ENCODE measurements at regions not wholly inside any gene's neighbourhood (a gene's known extent, or its start where the extent isn't known, plus 50 kb on each side); places are given as distances from the start of the nearest gene placed in this dataset.

- no peak overlapping the region for H3K4me3 ChIP-seq (ENCODE audit: low read depth, low read length)
- no peak for DNase-seq (ENCODE audit: low read depth, low spot score)
- in situ Hi-C loops (cut with HindIII; ENCODE audit: low sequenced_read_pairs), result no loop called here
- TF ChIP-seq, protein P1, sequence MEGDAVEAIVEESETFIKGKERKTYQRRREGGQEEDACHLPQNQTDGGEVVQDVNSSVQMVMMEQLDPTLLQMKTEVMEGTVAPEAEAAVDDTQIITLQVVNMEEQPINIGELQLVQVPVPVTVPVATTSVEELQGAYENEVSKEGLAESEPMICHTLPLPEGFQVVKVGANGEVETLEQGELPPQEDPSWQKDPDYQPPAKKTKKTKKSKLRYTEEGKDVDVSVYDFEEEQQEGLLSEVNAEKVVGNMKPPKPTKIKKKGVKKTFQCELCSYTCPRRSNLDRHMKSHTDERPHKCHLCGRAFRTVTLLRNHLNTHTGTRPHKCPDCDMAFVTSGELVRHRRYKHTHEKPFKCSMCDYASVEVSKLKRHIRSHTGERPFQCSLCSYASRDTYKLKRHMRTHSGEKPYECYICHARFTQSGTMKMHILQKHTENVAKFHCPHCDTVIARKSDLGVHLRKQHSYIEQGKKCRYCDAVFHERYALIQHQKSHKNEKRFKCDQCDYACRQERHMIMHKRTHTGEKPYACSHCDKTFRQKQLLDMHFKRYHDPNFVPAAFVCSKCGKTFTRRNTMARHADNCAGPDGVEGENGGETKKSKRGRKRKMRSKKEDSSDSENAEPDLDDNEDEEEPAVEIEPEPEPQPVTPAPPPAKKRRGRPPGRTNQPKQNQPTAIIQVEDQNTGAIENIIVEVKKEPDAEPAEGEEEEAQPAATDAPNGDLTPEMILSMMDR (IDR thresholded peaks at IDR 0.05; ENCODE audit: low read depth, low read length), result no peak
Observed at GRCh38 chr15:85886309-85886811, 91.6 kb upstream of the KLHL25 start.

DNA sequence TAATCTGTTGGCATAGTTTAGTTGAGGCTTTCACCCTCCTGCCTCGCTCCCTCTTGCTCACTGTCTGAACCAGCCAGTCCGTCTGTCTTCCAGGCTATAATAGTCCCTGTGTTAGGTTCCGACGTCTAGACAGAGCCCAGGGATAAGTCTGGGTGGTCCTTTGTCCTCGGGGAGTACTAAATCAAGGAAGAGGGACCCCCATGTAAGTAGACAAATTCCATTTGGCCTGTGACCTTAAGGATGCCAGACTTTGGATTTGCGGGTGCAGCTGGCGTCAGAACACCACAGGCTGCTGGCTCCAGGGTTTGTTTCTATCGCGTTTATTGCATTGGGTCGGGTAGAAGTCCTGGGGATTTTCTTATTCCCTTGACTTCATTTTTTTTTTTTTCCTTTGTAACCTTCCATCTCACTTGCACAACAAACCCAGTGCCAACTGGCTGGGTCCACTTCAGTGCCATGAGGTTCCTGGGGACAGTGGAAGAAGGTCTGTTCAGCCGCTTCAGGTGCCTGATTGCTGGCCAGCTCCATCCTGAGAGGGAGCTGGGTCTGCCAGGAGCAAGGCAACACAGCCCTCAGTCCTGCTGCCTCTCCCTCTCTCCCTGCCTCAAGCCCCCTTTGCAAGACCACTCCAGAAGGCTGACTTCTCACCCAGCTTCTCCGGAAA is 95.4 kb upstream of the KLHL25 start:
- no peak overlapping the region for H3K4me3 ChIP-seq (ENCODE audit: low read depth, low read length)
- no peak for DNase-seq (ENCODE audit: low read depth, low spot score)
- TF ChIP-seq, protein P1 (IDR thresholded peaks at IDR 0.05; ENCODE audit: low read depth, low read length), result no peak
- in situ Hi-C loops (cut with HindIII; ENCODE audit: low sequenced_read_pairs), result no loop called here

DNA sequence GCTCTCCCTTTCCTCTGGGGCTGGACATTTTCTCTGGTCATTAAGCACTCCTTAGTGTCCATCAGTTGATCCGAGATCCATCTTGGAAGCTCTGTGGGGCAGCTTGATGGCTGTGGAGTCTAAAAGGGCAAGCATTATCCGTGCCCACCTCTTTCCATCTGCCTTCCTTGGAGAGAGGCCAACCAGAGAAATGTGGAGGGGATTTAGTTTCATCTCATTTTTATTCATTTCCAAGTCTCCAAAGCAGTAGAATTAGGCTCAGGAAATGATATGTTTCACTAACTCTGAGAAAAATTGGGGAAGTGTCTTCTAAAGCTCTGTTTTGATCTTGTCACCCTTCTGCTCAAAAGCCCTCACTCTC is 95.9 kb upstream of the KLHL25 start:
- in situ Hi-C loops (cut with HindIII; ENCODE audit: low sequenced_read_pairs), result no loop called here
- no peak overlapping the region for H3K4me3 ChIP-seq (ENCODE audit: low read depth, low read length)
- TF ChIP-seq, protein P1 (IDR thresholded peaks at IDR 0.05; ENCODE audit: low read depth, low read length), result no peak
- DNase-seq (ENCODE audit: low read depth, low spot score), result no peak

DNA sequence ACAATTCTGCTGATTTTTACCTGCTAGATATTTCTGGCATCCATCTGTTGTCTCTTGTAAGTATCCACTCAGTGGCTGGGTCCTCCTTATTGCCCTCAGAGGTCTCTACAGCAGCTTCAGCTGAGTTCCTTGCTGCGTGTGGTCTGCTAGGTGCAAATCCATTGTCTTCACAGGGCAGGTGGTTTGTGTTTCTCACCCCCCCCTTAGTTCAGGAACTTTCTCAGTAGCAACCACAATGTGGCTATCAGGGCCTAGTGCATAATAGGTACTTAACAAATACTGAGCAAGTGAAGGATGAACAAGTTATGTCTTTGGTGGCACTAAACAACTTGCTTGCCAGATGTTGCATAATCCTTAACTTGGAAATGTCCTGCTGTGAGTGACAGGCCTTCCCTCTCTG is 96.7 kb upstream of the KLHL25 start:
- in situ Hi-C loops (cut with HindIII; ENCODE audit: low sequenced_read_pairs), result no loop called here
- TF ChIP-seq, protein P1 (IDR thresholded peaks at IDR 0.05; ENCODE audit: low read depth, low read length), result no peak
- no peak overlapping the region for H3K4me3 ChIP-seq (ENCODE audit: low read depth, low read length)
- DNase-seq (ENCODE audit: low read depth, low spot score), result no peak

DNA sequence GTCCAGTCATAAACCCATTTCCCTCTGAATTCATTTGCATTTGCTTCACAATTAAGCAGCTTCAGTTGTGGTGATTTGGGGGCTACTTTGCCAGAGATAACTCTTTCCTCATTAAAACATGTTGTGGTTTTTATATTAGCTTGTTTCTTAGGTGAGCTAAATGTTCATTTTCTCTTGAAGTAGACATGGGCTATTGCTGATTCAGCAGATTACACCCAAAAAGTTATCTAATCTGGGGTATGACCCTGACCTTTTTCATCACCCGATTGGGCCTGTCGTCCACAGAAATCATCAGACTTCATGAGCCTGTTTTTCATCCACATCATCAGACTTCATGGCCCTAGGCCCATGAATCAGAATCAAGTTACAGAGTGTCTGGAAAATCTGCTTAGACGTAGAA is 97.5 kb upstream of the KLHL25 start:
- no peak overlapping the region for H3K4me3 ChIP-seq (ENCODE audit: low read depth, low read length)
- TF ChIP-seq, protein P1 (IDR thresholded peaks at IDR 0.05; ENCODE audit: low read depth, low read length), result no peak
- in situ Hi-C loops (cut with HindIII; ENCODE audit: low sequenced_read_pairs), result no loop called here
- no peak for DNase-seq (ENCODE audit: low read depth, low spot score)

DNA sequence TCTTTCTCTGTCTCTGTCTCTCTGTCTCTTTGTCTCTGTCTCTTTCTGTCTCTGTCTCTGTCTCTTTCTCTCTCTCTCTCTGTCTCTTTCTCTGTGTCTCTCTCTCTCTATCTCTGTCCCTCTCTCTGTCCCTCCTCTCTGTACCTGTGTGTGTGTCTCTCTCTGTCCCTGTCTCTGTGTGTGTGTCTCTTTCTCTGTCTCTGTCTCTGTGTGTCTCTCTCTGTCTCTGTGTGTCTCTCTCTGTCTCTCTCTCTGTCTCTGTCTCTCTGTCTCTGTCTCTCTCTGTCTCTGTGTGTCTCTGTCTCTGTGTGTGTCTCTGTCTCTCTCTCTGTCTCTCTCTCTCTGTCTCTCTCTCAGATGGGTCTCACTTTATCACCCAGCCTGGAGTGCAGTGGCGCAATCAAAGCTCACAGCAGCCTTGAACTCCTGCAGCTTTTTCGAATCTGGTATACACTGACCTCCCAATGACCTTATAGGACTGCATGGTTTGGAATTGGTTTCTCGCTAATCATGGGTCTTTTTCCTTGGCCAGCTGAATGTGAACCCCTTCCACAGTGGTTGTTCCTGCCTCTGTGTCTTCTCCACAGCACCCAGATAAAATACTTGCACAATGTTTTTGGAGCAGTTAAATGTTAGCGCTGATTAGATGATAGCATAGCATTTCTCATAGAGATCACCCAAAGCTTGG is 102.6 kb upstream of the KLHL25 start:
- in situ Hi-C loops (cut with HindIII; ENCODE audit: low sequenced_read_pairs), result no loop called here
- DNase-seq (ENCODE audit: low read depth, low spot score), result no peak
- TF ChIP-seq, protein P1 (IDR thresholded peaks at IDR 0.05; ENCODE audit: low read depth, low read length), result no peak
- H3K4me3 ChIP-seq (ENCODE audit: low read depth, low read length), result no peak overlapping the region
